ENCODE measurements at regions not wholly inside any gene's neighbourhood (a gene's known extent, or its start where the extent isn't known, plus 50 kb on each side); places are given as distances from the start of the nearest gene placed in this dataset.

DNA sequence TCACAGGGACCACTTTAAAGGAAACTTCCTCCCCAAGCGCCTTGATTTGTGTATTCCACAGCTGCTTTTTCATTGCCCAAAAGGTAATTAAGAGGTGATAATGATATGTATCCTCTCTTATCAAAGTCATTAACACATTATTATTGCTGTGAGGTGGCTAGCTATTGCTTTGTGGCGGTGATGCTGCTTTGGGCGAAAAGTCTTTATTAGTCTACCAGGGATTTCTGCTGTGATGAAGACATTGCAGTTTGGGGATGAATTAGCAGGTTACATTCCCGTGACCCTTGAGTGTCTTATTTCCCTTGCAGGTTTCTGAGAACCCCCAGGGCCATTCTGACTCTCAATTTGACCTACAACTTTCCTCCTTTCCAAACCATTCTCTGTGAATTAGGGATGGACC is 143.4 kb upstream of the SOX4 start:
- in situ Hi-C loops (cut with HindIII; ENCODE audit: low sequenced_read_pairs), result no loop called here

GRCh38 chr6:21450628-21451027 is 142.9 kb upstream of the SOX4 start:
- no peak for DNase-seq (ENCODE audit: low spot score)
- in situ Hi-C loops (cut with HindIII; ENCODE audit: low sequenced_read_pairs), result no loop called here

More for the DNA sequence above, 143.4 kb upstream of the SOX4 start:
- DNase-seq (ENCODE audit: low spot score), result no peak

GRCh38 chr6:21451546-21452013 is 142.0 kb upstream of the SOX4 start:
- in situ Hi-C loops (cut with HindIII; ENCODE audit: low sequenced_read_pairs), result no loop called here
- no peak for DNase-seq (ENCODE audit: low spot score)

DNA sequence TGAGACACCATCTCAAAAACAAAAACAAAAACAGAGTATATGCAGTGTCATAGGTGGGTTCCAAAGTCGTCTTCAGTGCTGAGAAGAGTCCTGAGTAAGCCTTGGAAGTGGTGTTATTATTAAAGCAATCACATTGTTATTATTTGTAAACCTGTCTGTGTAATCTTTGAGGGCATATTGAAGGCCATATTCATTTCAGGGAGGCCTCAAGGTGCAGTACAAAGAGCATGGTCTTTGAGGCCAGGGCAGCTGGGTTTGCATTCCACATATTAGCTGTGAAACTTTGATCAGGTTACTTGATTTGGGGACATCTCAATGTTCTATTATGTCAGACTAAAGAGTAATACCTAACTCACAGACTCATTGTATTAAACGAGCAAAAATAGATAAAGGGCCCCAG is 139.3 kb upstream of the SOX4 start:
- in situ Hi-C loops (cut with HindIII; ENCODE audit: low sequenced_read_pairs), result no loop called here
- DNase-seq (ENCODE audit: low spot score), result no peak

DNA sequence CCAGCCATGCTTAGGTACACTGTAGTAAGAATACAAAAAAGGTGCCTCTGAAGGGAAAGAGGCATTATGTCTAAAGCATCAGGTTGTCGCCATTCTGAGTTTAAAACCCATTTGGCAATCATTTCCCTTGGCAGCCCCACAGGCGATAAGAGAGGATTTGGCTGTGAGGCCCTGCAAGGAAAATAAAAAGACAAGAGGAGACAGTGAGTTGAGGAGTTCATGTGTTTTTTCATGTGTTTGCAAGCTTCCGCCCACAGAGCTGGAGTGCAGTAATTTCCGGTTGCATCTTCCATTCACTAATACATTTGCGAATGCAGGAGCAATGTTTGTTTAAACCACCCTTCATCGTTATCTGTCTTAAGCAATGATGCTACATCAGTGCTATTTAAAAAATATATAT is 138.5 kb upstream of the SOX4 start:
- in situ Hi-C loops (cut with HindIII; ENCODE audit: low sequenced_read_pairs), result no loop called here

DNA sequence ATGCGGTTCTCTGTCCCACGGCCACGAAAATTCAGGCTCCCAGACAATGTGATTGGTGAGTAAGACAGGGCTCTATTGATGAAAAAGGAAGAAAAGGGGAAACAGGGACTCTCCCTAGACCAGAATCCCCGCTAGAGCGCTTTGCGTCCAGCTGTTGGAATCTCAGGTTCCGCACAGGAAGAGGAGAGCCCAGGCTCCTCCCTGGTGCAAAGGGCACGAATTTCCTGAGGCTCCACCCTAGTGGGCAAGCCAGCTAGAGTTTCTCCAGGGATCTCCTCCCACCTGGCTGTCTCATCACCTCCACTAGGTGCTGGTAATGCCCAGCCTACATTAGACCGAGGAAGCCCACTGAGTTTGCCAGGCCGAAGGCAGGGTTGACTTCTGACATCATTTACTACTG is 135.9 kb upstream of the SOX4 start:
- no peak for DNase-seq (ENCODE audit: low spot score)
- in situ Hi-C loops (cut with HindIII; ENCODE audit: low sequenced_read_pairs), result no loop called here

More for the DNA sequence above, 138.5 kb upstream of the SOX4 start:
- DNase-seq (ENCODE audit: low spot score), result peak; percentile 57

DNA sequence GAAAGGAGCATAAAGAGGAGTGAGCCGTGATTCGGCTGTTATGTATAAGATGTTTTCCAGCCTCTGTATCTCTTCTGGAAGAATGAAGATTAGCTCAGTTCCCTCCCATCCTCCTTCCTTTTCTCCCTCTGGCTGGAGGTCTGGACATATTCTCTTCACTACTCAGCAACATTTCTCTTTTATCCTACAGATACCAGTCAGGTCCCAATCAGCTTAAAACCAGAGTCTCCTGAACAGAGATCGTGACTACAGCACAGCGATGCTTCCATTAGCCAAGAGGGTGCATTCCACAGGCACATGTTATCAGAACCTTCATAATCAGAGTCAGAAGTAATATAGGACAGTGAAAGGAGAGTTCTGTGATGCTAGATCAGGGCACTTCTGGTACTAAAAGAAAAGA is 133.9 kb upstream of the SOX4 start:
- in situ Hi-C loops (cut with HindIII; ENCODE audit: low sequenced_read_pairs), result no loop called here
- no peak for DNase-seq (ENCODE audit: low spot score)

DNA sequence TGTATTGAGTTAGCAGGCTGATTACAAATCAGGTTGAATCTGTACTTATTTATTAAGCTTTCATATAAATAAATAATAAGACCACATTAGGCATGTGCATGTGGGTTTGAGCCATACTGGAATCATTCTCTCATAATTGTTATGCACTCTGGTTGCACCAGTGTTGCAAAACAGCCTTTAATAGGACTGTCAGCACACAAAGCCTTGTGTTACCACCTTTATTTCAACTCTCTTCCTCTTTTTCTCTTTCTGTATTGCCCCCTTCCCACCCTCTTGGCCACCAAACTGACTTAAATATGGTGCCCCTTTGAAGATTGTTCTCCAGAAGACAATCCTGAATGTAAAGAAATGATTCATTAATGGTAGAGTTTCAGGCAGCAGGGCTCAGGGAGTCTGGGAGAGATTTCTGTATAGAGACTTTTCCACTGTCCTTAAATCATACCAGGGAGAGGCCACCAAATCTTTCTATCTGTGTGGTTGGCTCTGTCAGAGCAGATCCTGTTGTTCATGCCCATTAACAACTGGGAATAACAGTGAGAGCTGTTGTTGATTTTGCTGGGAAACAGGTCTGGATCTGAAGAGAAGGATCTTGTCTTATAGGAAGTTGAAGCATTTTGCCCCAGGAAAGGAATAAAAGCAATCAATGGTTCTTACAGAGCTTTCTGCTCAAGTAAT is 131.6 kb upstream of the SOX4 start:
- no peak for DNase-seq (ENCODE audit: low spot score)
- in situ Hi-C loops (cut with HindIII; ENCODE audit: low sequenced_read_pairs), result no loop called here

- no peak for DNase-seq (ENCODE audit: low spot score)
- in situ Hi-C loops (cut with HindIII; ENCODE audit: low sequenced_read_pairs), result no loop called here
Observed at GRCh38 chr6:21462519-21462852, 131.1 kb upstream of the SOX4 start.

DNA sequence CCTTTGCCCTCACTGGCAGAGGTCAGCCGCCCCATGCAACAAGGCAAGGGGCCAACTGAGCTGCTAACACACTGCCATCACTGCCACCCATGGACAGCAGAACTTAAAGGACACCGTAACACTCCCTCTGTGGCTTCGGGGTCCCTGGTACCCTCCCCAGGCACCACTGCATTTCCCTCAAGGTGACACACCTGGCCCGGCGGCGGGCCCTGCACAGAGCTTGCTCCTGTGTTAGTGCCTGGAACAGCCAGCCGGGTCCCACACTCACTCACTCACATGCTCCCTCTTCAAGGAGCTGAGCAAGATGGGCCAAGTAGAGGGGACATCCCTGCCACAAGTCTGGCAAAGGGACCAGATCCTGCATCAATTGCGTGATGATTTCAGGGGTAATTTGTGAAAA is 126.5 kb upstream of the SOX4 start:
- no peak for DNase-seq (ENCODE audit: low spot score)
- in situ Hi-C loops (cut with HindIII; ENCODE audit: low sequenced_read_pairs), result no loop called here

GRCh38 chr6:21468461-21468860 is 125.1 kb upstream of the SOX4 start:
- DNase-seq (ENCODE audit: low spot score), result no peak

GRCh38 chr6:21469213-21469612 is 124.3 kb upstream of the SOX4 start:
- DNase-seq (ENCODE audit: low spot score), result no peak
- in situ Hi-C loops (cut with HindIII; ENCODE audit: low sequenced_read_pairs), result no loop called here

More at GRCh38 chr6:21468461-21468860, 125.1 kb upstream of the SOX4 start:
- in situ Hi-C loops (cut with HindIII; ENCODE audit: low sequenced_read_pairs), result no loop called here

GRCh38 chr6:21476112-21476511 is 117.4 kb upstream of the SOX4 start:
- in situ Hi-C loops (cut with HindIII; ENCODE audit: low sequenced_read_pairs), result no loop called here
- no peak for DNase-seq (ENCODE audit: low spot score)

DNA sequence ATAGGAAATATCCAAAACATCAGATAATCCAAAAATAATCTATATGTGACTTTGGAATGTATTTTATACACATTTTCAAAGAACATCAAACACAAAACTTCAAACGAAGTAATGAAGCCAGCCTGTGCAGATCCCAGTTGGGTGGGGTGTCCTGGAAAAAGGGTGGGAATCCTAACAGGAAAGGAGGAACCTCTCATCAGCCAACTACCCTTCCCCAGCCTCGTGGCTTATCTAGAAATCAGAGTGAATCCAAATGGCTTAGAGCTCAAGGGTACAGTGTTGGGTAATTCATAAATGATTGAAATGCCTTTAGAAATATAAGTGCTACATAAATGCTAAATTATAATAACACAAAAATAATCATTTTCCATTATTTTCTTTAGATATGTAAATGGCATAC is 115.1 kb upstream of the SOX4 start:
- in situ Hi-C loops (cut with HindIII; ENCODE audit: low sequenced_read_pairs), result no loop called here
- no peak for DNase-seq (ENCODE audit: low spot score)

DNA sequence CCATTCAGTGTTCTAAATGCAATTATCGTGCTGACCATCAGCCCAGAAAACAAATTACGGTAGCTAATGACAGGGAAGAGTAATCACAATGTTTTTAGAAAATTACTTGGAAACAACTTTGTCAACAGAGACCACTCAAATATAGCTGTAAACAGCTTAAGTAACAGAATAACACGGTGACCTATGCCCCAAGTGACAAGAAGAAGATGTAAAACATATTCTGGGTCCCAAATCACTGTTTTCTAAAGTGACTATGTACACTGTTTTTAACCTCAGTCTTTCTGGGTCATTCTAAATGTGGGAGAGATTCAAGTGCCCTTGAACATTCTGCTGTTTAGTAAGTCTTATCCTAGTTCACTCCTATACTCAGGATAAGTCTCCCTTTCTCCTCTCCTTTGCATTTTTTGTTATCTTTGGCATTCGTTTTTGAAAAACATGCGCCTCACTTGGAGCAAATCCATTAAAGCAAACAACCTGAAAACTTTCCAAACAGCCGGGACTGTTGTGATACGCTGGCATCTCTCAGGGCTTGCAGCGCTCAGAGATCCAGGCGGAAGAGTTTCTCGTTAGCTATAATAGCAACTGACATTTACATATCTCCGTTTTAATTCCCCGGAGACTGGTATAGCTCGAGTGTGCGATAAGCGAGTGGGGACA is 114.5 kb upstream of the SOX4 start:
- peak; percentile 43 for DNase-seq (ENCODE audit: low spot score)
- in situ Hi-C loops (cut with HindIII; ENCODE audit: low sequenced_read_pairs), result no loop called here

DNA sequence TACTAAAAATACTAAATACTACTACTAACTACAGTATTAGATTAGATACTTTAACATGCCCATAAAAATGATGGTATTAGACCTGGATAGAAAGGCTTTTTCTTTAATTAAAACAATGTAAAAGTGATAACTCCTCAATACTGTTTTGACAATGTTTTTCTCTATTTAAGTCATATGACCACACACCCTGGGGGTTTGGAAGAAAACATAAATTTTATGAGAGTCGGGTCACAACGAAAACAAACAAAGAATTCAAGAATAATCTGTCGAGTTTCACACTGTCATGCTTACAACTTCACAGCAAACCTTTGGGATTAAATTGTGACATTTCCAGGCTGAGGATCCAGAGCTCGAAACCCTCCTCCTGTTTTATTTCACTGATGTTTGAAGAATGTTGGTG is 107.4 kb upstream of the SOX4 start:
- no peak for DNase-seq (ENCODE audit: low spot score)
- in situ Hi-C loops (cut with HindIII; ENCODE audit: low sequenced_read_pairs), result no loop called here

DNA sequence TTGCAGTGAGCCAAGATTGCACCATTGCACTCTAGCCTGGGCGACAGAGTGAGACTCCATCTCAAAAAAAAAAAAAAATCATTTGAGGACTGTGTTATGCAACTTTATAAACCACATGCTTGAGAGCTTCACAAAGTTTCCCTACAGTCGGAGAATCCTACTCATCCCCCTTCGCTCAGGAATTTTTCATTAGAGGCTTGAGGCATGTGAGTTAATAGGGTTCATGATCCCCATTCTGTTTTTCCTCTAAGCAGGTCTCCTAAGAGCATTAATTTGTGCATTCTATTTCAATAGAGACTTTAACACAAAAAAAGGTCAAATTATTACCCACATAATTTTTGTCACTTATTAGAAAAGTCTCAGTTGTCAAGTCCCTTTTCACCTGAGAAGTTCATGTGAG is 103.7 kb upstream of the SOX4 start:
- no peak for DNase-seq (ENCODE audit: low spot score)
- in situ Hi-C loops (cut with HindIII; ENCODE audit: low sequenced_read_pairs), result no loop called here

GRCh38 chr6:21491955-21492354 is 101.6 kb upstream of the SOX4 start:
- no peak for DNase-seq (ENCODE audit: low spot score)
- in situ Hi-C loops (cut with HindIII; ENCODE audit: low sequenced_read_pairs), result no loop called here

GRCh38 chr6:21494505-21494904 is 99.0 kb upstream of the SOX4 start:
- DNase-seq (ENCODE audit: low spot score), result no peak
- in situ Hi-C loops (cut with HindIII; ENCODE audit: low sequenced_read_pairs), result no loop called here

- in situ Hi-C loops (cut with HindIII; ENCODE audit: low sequenced_read_pairs), result no loop called here
- no peak for DNase-seq (ENCODE audit: low spot score)
Observed at GRCh38 chr6:21496196-21496595, 97.4 kb upstream of the SOX4 start.

DNA sequence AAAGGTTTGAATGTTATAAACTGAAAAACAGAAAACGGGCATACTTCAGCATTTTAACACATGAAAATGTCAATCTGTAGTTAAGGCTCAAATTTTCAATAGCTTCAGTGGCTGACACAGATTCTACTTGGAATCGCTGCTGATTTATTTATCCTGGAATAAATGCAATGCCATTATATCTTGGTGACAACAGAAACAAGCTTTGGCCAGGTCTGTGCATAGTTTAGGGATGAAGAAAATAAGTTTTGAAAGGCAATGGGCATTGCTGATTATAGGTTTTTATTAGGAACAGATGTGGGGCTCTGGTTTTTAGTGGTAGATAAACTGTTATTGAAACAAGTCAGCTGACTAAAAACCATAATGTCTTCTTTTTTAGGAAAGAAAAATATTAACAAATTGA is 96.8 kb upstream of the SOX4 start:
- in situ Hi-C loops (cut with HindIII; ENCODE audit: low sequenced_read_pairs), result no loop called here
- DNase-seq (ENCODE audit: low spot score), result no peak

All from G401 (cell line).